H1 (cell line): ENCODE measurements at regions not wholly inside any gene's neighbourhood (a gene's known extent, or its start where the extent isn't known, plus 50 kb on each side); places are given as distances from the start of the nearest gene placed in this dataset.

Source experiments
- CTCF ChIA-PET: fragments of 300-600 bp; sonication (Branson Sonifier 250); formaldehyde crosslinking; loops from one replicate; lab custom pipeline; 2021; ENCODE audit not compliant: partially characterized antibody; lab: Charles Lee
- POLR2A ChIA-PET: fragments of 300-600 bp; sonication (Branson Sonifier 250); formaldehyde crosslinking; loops from one replicate; lab custom pipeline; 2021; ENCODE audit warnings: inconsistent platforms; ENCODE audit not compliant: partially characterized antibody; lab: Charles Lee
- DNase-seq, 2 experiments: peaks; one replicate each; pipeline versions ENCODE4 v3.0.0 to v3.0.0-alpha.2; 2010 to 2022; ENCODE audit warnings: low spot score in 2 of 2, low read depth in 1 of 2, mixed read lengths in 1 of 2
- FAIRE-seq: peaks from 2 replicates; lab custom pipeline; 2011; peaks lifted over from hg19 to GRCh38; lab: Jason Lieb, UNC
- H2AFZ ChIP-seq: 2 replicates; pipeline ENCODE4 v1.8.1; 2012; ENCODE audit warnings: low read length, inconsistent platforms
- H2AK5ac ChIP-seq: 2 replicates; pipeline ENCODE4 v1.6.1; 2013; ENCODE audit warnings: low read depth, low read length
- H2BK120ac ChIP-seq: replicated peaks from 2 replicates; pipeline ENCODE3; 2013; ENCODE audit warnings: low read depth, low read length, inconsistent platforms
- H2BK12ac ChIP-seq: 2 replicates; pipeline ENCODE4 v1.6.1; 2013; ENCODE audit warnings: low read depth, low read length
- H2BK15ac ChIP-seq: 2 replicates; pipeline ENCODE4 v1.6.1; 2013; ENCODE audit warnings: low read length
- H2BK20ac ChIP-seq: 2 replicates; pipeline ENCODE4 v1.6.1; 2013; ENCODE audit warnings: low read length
- H2BK5ac ChIP-seq: 2 replicates; pipeline ENCODE4 v1.6.1; 2013; ENCODE audit warnings: low read depth, low read length
- H3K14ac ChIP-seq: 2 replicates; pipeline ENCODE4 v1.6.1; 2013; ENCODE audit warnings: inconsistent platforms; ENCODE audit not compliant: insufficient read length
- H3K18ac ChIP-seq: 2 replicates; pipeline ENCODE4 v1.6.1; 2013; ENCODE audit warnings: low read length; ENCODE audit errors: extremely low read depth
- H3K23ac ChIP-seq: 2 replicates; pipeline ENCODE4 v1.6.1; 2013; ENCODE audit warnings: inconsistent platforms; ENCODE audit not compliant: insufficient read length
- H3K23me2 ChIP-seq: 2 replicates; pipeline ENCODE4 v1.6.1; 2013; ENCODE audit warnings: low read depth, low read length
- H3K27ac ChIP-seq: 2 replicates; pipeline ENCODE4 v1.6.1; 2011; ENCODE audit warnings: low read depth, low read length, inconsistent platforms
- H3K27me3 ChIP-seq, 4 experiments: replicated peaks in 1 of 4; 1 replicate in 1 of 4; 2 replicates in 3 of 4; pipeline versions ENCODE4 v1.6.1 to v1.8.1; 2011 to 2013; ENCODE audit warnings: low read length in 3 of 4, mild to moderate bottlenecking in 3 of 4, inconsistent platforms in 2 of 4, mixed read lengths in 2 of 4, moderate library complexity in 1 of 4; ENCODE audit not compliant: control insufficient read depth in 3 of 4, insufficient read depth in 3 of 4; ENCODE audit errors: extremely low read depth in 1 of 4
- H3K36me3 ChIP-seq, 4 experiments: 2 replicates each; pipeline versions ENCODE4 v1.6.1 to v1.8.1; 2011 to 2013; ENCODE audit warnings: mild to moderate bottlenecking in 4 of 4, low read length in 3 of 4, moderate library complexity in 2 of 4, control low read depth in 1 of 4, inconsistent platforms in 1 of 4; ENCODE audit not compliant: insufficient read depth in 4 of 4, control insufficient read depth in 2 of 4
- H3K4ac ChIP-seq: replicated peaks from 2 replicates; pipeline ENCODE3; 2013; ENCODE audit warnings: low read length, low read depth, mixed read lengths, inconsistent platforms; ENCODE audit not compliant: insufficient read length
- H3K4me1 ChIP-seq, 4 experiments: replicated peaks in 1 of 4; 1 replicate in 1 of 4; 2 replicates in 3 of 4; pipeline versions ENCODE4 v1.6.1 to v1.8.1; 2011 to 2013; ENCODE audit warnings: low read length in 3 of 4, inconsistent platforms in 2 of 4, mixed read lengths in 1 of 4; ENCODE audit not compliant: insufficient read depth in 4 of 4, control insufficient read depth in 3 of 4
- H3K4me2 ChIP-seq, 2 experiments: 2 replicates each; pipeline versions ENCODE4 v1.6.1 to v1.8.1; 2011 to 2013; ENCODE audit warnings: low read depth in 2 of 2, low read length in 2 of 2, control low read depth in 1 of 2, inconsistent platforms in 1 of 2, mild to moderate bottlenecking in 1 of 2; ENCODE audit not compliant: insufficient read depth in 1 of 2
- H3K4me3 ChIP-seq, 4 experiments: fragments of 200-600, 300-600 bp in 1 of 4; sonication (generic), shearing (Covaris generic), sonication (Bioruptor Twin) in 1 of 4; 2 replicates each; pipeline versions ENCODE4 v1.5.1 to v1.8.1; 2011 to 2016; ENCODE audit warnings: low read length in 4 of 4, low read depth in 3 of 4, control low read depth in 2 of 4, inconsistent platforms in 2 of 4, mild to moderate bottlenecking in 2 of 4, mixed read lengths in 1 of 4, moderate library complexity in 1 of 4; ENCODE audit not compliant: insufficient read depth in 2 of 4; ENCODE audit errors: extremely low read depth in 1 of 4
- H3K56ac ChIP-seq: replicated peaks from 2 replicates; pipeline ENCODE3; 2013; ENCODE audit warnings: low read depth, mild to moderate bottlenecking, mixed read lengths, low read length, inconsistent platforms; ENCODE audit not compliant: insufficient read length
- H3K79me1 ChIP-seq: 2 replicates; pipeline ENCODE4 v1.6.1; 2013; ENCODE audit warnings: low read depth, low read length, control low read depth
- H3K79me2 ChIP-seq, 2 experiments: 2 replicates each; pipeline versions ENCODE4 v1.6.1 to v1.8.1; 2012 to 2013; ENCODE audit warnings: low read length in 2 of 2, mild to moderate bottlenecking in 2 of 2, inconsistent platforms in 1 of 2; ENCODE audit not compliant: insufficient read depth in 2 of 2, control insufficient read depth in 1 of 2
- H3K9ac ChIP-seq, 4 experiments: replicated peaks in 1 of 4; 1 replicate in 1 of 4; 2 replicates in 3 of 4; pipeline versions ENCODE4 v1.6.1 to v1.8.1; 2011 to 2013; ENCODE audit warnings: low read depth in 3 of 4, low read length in 3 of 4, control low read depth in 2 of 4, mild to moderate bottlenecking in 2 of 4, moderate library complexity in 2 of 4, inconsistent platforms in 1 of 4; ENCODE audit errors: extremely low read depth in 1 of 4
- H3K9me3 ChIP-seq, 2 experiments: 2 replicates each; pipeline versions ENCODE4 v1.6.1 to v1.8.1; 2012 to 2013; ENCODE audit warnings: mild to moderate bottlenecking in 2 of 2, moderate library complexity in 2 of 2, control low read depth in 1 of 2, inconsistent platforms in 1 of 2, low read depth in 1 of 2, low read length in 1 of 2, mixed read lengths in 1 of 2; ENCODE audit not compliant: insufficient read depth in 2 of 2
- H4K20me1 ChIP-seq, 2 experiments: replicated peaks in 1 of 2; 2 replicates each; pipeline versions ENCODE3 to v1.8.1; 2011 to 2013; ENCODE audit warnings: inconsistent platforms in 2 of 2, low read length in 2 of 2, mild to moderate bottlenecking in 1 of 2; ENCODE audit not compliant: insufficient read depth in 2 of 2, control insufficient read depth in 1 of 2
- H4K5ac ChIP-seq: 2 replicates; pipeline ENCODE4 v1.6.1; 2013; ENCODE audit warnings: low read length, low read depth, mixed read lengths, inconsistent platforms; ENCODE audit not compliant: insufficient read length
- H4K8ac ChIP-seq: 2 replicates; pipeline ENCODE4 v1.8.0; 2013; ENCODE audit warnings: mild to moderate bottlenecking, moderate library complexity, low read length, inconsistent platforms; ENCODE audit not compliant: insufficient read depth; ENCODE audit errors: extremely low read depth
- H4K91ac ChIP-seq: replicated peaks from 2 replicates; pipeline ENCODE3; 2013; ENCODE audit warnings: low read length, mixed read lengths, inconsistent platforms; ENCODE audit not compliant: insufficient read length
- CHD1 ChIP-seq: IDR thresholded peaks from 2 replicates; pipeline ENCODE4 v1.6.1; 2012; ENCODE audit warnings: low read depth, low read length, improper control_type of control experiment
- CHD2 ChIP-seq: IDR thresholded peaks from 2 replicates; pipeline ENCODE4 v1.6.1; 2012; ENCODE audit warnings: low read length, improper control_type of control experiment
- EZH2 ChIP-seq: fragments of 200-600 bp; sonication (generic); IDR thresholded peaks from 2 replicates; pipeline ENCODE4 v1.7.1; 2012; ENCODE audit warnings: low read depth, mild to moderate bottlenecking, moderate library complexity, low read length, inconsistent platforms; ENCODE audit not compliant: severe bottlenecking
- GTF2F1 ChIP-seq: IDR thresholded peaks from 2 replicates; pipeline ENCODE4 v1.6.1; 2012; ENCODE audit warnings: low read depth, low read length, improper control_type of control experiment, borderline replicate concordance
- TEAD4 ChIP-seq: IDR thresholded peaks from 2 replicates; pipeline ENCODE4 v1.6.1; 2012; ENCODE audit warnings: low read depth, low read length, inconsistent platforms, mixed read lengths
- WGBS, 2 experiments: shearing (Covaris generic) in 1 of 2; methylation state at CpG; one replicate each; pipeline versions ENCODE4 v1.1.6 to v1.1.7; 2013 to 2015; ENCODE audit warnings: low lambda C conversion rate in 2 of 2, mixed read lengths in 2 of 2, inconsistent platforms in 1 of 2, low coverage in 1 of 2, missing lambda C conversion rate in 1 of 2; ENCODE audit not compliant: insufficient replicate concordance in 2 of 2, insufficient coverage in 1 of 2, insufficient read length in 1 of 2; ENCODE audit errors: extremely low coverage in 1 of 2, missing lambda C conversion rate in 1 of 2; 5-methylcytosine and 5-hydroxymethylcytosine counted together
- TF ChIP-seq, protein P1 (sequence below): IDR thresholded peaks from 2 replicates; pipeline ENCODE4 v1.6.1; 2011; ENCODE audit warnings: low read depth, mild to moderate bottlenecking, low read length; ENCODE audit not compliant: insufficient read depth

DNA sequence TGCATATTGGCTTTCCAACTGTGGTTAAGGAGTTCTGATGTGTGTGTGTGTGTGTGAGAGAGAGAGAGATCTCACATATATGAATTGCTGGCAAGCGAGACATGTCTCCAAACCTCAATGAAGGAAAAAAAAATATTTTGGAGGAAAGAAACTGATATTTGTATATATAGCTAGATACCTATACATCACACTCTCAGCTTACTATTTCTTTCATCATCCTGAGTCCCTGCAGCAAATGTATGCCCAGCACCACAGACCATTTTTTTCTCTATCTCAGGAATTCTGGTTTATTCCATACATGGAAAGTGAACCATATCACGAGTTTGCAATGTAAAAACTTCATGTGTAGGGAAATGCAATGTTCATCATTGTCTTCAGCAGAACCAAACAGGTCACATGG, 68.9 kb downstream of the MTERF1 start:
- DNase-seq (no peak), FAIRE-seq (no peak)
- Histone ChIP-seq H3K79me1 (no peaks in the 10 kb centered on the region), H3K4me3 (no peak overlapping the region), H3K23me2 (no peaks in the 10 kb centered on the region), H4K8ac (no peak overlapping the region), H3K4me2 (no peak overlapping the region), H4K20me1 (no peaks in the 10 kb centered on the region), H2AFZ (no peak overlapping the region), H3K23ac (no peak overlapping the region), H3K27ac (no peak overlapping the region), H3K27me3 (no peaks in the 10 kb centered on the region), H2BK20ac (no peak overlapping the region), H3K4ac (no peak overlapping the region), H3K4me1 (no peaks in the 10 kb centered on the region), H3K36me3 (no peaks in the 10 kb centered on the region), H2AK5ac (no peak overlapping the region), H3K56ac (no peak overlapping the region), H2BK12ac (no peak overlapping the region), H3K18ac (no peak overlapping the region), H2BK120ac (no peak overlapping the region), H3K9ac (no peak overlapping the region), H2BK15ac (no peak overlapping the region), H4K5ac (no peak overlapping the region), H3K14ac (no peak overlapping the region), H3K9me3 (no peaks in the 10 kb centered on the region), H2BK5ac (no peak overlapping the region), H3K79me2 (no peaks in the 10 kb centered on the region), H4K91ac (no peak overlapping the region)
- 84% methylated on average over 2 of the region's 2 CpGs; no CpG with 5 or more reads in 1 of the 2 experiments for WGBS, 2 experiments
- ChIA-PET POLR2A (no interaction called here), CTCF (interaction anchor here (0.6 kb wide), 1 partner anchor 531 kb away, joined by 3 read pairs; no protein-coding TSS in a partner anchor)
- TF ChIP-seq TEAD4 = no peak
- TF ChIP-seq CHD2 = no peak
- TF ChIP-seq CHD1 = no peak
- TF ChIP-seq GTF2F1 = no peak
- TF ChIP-seq EZH2 = no peak
- TF ChIP-seq, protein P1, sequence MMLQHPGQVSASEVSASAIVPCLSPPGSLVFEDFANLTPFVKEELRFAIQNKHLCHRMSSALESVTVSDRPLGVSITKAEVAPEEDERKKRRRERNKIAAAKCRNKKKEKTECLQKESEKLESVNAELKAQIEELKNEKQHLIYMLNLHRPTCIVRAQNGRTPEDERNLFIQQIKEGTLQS = no peak
